HG03108 (cell line): ENCODE measurements at regions not wholly inside any gene's neighbourhood (a gene's known extent, or its start where the extent isn't known, plus 50 kb on each side); places are given as distances from the start of the nearest gene placed in this dataset.
A peak's percentile ranks its signal among the peaks of the same experiment; 100 is the strongest.
"Not testable (repeated sequence)": the region's sequence is repeated elsewhere in the genome, so short reads cannot be mapped to it uniquely, and the experiment has no call there.

ENCODE experiments used
- ATAC-seq: cut with Tn5 transposase; IDR thresholded peaks from one replicate; pipeline ENCODE4 v1.9.1; 2021; ENCODE audit warnings: moderate library complexity; ENCODE audit not compliant: unreplicated experiment

DNA sequence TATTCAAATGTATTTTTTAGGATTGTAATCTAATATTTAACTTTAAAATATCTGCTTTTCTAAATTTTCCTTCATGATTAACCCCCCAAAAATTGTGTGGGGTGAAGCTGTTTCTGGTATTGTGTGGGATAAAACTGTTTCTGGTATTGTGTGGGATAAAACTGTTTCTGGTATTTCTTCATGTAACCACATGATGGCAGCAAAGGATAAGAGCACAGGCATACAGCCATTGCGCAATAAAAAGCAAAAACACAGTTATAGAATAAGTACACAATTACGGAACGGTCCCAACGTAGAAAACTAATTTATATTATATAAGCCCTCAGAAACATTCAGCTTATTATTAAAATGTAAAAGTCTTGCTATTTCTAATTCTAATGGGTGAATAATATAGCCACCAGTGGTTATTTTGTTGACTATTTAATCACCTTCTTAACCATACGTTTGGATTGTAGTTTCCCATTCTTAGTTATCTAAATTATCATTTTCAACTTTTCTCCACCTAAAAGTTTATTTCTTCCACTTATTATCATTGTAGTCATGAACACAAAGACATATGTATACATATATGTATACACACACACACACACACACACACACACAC is 333.9 kb upstream of the FSTL5 start:
- ATAC-seq = peak; percentile 73

DNA sequence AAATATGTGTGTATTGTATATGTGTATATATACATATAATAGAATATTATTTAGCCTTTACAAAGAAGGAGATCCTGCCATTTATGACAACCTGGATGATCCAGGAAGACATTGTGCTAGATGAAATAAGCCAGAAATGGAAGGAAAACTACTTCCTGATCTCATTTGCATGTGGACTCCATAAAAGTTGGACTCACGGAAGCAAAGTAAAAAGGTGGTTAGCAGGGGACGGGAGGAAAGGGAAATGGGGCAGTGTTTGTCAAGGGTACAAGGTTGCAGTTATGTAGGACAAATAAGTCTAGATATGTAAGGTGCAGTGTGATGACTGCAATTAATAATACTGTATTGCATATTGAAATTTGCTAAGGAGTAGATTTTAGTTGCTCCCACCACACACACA is 331.1 kb upstream of the FSTL5 start:
- no peak for ATAC-seq

DNA sequence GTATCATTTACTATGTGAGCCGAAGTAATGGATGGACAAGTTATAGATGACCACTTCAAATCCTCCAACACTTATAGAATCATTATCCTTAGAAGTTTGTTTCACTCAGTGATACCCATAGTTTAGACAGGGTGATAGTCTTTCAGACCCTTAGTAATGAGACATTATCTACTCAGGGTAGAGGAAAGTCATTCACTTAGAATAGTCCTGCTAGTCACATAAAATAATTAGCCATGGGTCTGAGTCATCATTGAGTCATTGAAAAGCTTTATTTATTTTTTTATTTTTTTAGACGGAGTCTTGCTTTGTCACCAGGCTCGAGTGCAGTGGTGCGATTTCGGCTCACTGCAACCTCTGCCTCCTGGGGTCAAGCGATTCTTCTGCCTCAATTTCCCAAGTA is 321.7 kb upstream of the FSTL5 start:
- ATAC-seq = no peak

DNA sequence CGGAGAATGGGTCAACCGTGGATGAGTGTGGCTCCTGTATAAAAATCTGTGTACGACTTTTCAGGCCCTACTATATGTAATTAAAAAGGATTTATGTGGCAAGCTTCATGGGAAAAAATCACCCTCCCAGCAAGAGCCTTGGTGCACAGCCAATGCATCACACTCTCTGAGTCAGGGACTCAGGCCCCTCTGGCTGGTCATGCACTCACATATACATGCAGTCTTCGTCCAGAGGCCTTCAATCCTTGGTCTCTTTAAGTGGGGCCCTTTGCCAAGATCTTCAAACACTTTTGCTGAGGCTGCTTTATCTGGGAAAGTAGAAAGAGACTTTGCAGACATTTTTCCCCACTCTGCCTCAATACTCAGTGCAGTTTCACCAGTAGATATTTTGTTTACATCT is 311.4 kb upstream of the FSTL5 start:
- no peak for ATAC-seq

DNA sequence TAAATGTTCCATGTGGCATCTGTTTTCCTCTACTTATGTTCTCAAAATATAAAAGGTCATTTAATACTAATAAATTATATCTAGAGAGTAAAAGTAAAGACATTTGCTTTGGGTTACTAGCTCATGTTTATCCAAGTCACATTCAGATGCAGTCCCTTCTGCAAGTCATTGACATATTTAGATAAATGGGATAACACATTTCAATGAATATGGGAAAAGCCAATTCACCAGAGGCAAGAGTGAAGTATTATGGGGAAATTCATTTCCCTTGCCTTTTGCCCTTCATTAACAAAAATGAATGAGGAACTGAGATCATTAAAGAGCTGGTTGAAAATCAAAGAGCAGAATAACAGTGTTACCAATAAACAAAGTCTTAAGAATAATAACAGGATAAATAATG is 306.2 kb upstream of the FSTL5 start:
- no peak for ATAC-seq

DNA sequence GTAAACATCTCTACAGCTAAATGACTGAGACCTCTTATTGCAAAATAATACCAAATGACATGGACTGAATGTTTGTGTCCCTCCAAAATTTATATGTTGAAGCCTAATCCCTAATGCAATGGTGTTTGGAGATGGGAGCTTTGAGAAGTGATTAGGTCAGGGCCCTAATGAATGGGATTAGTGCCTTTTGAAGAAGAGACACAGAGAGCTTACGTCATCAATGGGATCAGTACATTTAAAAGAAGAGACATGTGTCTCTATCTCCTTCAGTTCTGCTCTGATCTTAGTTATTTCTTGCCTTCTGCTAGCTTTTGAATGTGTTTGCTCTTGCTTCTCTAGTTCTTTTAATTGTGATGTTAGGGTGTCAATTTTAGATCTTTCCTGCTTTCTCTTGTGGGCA is 301.6 kb upstream of the FSTL5 start:
- ATAC-seq = not testable (repeated sequence)

DNA sequence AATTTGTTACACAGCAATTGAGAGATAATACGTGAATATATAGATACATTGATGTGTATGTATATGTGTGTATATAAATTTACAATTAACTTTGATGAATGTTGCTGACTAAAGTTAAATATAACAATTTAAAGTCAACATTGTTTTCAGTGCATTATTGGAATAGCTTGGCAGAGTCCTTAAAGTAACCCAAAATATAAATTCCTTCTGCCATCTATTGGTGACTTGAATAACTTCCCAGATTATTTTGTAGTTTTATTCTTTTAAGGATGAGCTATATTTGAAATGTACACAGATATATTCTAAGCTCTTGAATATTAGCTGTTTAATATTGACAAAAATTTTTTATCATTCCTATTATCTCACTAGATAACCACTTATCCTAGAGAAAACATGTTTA is 298.2 kb upstream of the FSTL5 start:
- no peak for ATAC-seq

DNA sequence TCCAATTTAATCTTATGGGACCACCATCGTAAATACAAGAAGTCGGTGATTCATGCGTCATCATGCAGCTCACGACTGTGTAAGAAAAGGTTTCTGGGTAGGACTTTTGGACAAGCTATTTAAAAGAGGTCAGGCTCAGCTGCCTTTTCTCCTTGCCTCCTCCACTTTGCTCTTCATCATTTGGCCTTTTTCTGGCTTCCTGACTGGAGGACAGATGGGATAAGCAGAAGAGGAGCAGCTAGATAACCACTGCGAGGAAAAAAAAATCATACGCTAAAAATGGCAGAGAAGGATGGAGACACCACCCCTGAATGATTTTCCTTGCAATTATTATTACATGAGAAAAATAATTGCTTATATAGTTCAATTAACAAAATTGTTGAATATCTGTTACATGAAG is 294.3 kb upstream of the FSTL5 start:
- ATAC-seq = no peak

DNA sequence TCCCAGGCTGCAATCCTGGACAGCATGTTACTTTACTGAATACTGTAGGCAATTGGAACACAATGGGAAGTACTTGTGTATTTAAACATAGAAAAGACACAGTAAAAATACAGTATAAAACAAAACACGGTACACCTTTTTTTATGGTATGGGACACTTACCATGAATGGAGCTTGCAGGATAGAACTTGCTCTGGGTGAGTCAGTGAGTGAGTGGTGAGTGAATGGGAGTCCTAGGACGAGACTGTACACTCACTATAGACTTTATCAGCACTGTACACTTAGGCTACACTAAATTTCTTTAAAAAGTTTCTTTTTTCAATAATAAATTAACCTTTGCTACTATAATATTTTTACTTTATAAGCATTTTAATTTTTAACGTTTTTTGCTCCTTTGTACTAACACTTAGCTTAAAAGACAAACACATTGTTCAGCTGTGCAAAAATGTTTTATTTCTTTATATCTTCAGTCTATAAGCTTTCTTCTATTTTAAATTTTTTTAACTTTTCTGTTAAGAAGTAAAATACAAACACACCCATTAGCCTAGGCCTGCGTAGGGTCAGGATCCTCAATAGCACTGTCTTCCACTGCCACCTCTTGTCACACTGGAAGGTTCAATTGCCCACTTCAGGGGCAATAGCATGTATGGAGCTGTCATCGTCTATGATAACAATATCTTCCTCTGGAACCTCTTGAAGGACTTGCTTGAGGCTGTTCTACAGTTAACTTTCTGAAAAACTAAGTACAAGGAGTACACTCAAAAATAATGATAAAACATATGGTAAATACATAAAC is 293.5 kb upstream of the FSTL5 start:
- no peak for ATAC-seq

DNA sequence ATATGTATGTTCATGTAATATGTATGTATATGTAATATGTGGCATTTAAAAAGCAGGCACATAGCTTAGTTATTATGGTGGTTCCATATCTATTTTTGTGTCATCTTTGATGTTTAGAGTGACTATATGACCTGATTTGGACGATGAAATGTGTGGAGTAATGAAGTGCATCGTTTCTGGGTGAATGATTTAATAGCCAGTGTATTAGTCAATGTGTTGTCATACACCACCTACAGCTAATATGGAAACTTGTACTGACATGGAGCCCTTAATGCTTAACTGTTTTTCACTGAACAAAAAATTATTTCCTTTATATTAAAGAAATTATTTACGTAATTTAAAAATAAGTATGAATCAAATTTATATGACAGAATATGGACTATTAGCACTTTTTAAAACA is 292.3 kb upstream of the FSTL5 start:
- ATAC-seq = no peak

DNA sequence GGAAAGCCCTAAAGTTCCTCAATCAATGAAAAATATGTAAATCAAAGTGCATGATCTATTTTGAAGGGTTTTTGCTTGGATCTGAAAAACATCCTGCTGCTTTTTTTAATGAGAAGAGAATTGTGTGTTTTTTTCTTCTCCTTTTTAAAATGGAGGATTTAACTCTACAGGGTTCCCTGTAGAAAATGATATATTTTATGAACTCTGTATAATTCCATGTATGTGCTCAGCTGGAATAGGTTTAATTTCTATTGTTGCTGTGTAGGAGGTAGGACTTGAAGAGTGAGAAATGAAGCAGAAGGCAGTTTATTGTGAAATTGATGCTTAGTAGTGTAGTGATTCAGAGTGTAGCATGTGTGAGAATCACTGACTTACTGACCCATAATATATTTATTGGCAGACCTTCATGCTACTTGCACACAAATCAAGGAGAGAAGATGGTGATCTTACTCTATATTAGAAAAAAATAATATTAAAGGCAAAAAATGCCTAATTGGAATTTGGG is 286.8 kb upstream of the FSTL5 start:
- no peak for ATAC-seq

DNA sequence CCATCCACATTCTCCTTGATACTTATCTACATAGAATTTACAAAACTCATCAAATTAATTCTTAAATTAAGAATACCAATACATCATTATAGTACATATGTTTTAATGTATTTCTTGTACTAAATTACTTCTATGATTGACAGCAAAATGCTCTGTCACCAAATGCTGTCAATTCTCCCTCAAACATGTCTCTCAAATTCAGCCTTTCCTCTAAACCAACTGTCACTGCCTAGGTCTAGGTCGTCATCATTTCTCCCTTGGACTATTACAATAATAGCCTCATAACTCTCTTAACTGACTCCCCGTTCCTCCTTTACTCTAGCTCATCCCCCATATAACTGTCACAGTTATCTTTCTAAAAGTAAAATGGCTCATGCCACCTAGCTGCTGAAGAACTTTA is 279.7 kb upstream of the FSTL5 start:
- ATAC-seq = no peak

DNA sequence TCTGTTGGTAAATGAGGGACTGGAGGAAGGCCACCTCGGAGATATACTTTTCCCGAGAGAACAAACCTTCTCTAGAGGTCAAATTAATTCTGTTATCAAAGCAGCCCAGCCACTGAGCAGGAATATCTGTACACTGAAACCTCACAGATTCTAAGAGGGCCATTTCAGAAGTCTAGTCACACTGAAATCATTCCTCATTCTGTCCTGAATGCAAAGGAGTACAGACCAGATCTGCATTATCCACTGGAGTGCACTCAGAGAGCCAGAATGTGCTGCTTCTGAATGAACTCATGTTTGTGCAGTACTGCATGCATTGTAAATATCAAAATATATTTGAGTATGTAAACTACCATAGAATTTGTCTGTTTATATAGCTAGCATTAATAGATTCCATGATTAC is 278.3 kb upstream of the FSTL5 start:
- ATAC-seq = no peak

DNA sequence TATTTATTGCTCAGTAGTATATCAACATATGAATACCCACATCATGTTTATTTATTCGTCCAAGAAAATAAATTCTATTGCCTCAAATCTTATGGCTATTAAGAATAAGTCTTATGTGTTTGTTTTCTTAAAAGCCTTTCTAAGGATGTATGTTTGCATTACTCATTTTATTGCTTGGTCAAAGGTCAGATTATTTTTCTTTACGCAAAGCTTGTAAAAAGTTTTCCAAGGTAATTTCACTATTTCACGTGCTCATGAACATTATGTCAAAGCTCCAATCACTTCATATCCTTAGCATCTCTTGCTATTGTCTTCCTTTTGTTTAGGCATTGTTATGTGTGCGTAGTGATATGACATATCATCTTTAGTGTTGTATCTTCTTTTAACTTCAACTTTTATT is 258.5 kb upstream of the FSTL5 start:
- ATAC-seq = no peak

DNA sequence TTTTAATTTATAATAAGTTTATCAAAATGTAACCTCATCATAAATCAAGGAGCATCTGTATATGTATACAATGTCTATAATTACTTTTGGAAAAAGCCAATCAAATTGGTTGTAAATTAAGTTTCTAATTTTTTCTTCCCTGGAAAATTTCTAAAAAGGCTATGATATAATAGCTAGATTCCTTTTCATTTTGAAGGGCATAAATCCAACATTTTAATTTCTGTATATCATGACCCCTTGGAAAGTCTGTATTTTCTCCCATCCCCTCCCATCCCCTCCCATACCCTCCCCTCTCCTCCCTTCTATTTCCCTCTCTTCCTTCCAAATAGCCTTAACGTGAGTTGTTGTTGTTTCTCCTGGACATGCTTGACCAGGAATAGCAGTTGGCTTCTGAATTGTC is 247.1 kb upstream of the FSTL5 start:
- no peak for ATAC-seq

DNA sequence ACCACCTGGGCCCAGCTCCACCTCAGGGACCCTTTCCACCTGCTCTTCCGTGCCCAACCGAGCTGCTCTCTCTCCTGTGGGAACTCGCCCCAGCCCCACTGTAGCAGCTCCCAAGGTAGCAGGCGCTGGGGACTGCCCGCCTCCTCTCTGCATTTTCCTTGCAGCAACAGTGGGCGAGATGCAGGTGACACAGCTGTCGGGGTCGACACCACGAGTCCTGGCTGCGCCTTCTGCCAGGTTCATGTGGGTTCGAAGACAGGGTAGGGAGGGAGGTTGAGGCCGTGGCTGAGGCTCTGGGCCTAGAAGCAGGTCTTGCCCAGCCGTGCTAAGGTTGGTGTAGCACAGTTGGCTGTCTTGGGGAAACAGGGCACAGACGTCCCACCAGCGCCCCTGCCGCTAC is 245.2 kb upstream of the FSTL5 start:
- no peak for ATAC-seq

DNA sequence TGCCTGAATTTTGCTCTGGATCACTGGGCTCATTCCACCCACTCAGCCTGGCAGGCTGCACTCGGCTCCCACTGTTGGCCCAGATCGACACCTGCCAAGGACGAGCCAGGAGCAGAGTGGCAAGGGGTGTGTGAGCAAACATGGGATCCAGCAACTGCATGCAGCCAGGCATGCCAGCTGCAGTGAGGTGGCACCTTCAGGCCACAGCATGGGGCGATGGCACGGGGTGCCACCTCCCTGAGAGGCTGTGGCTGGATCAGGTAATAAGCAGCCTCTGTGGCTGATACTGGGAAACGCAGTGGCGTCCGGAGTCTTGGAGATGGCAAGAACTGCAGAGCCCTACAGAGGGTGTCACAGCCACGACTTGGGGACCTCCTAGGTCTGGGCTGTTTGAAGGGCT is 244.5 kb upstream of the FSTL5 start:
- no peak for ATAC-seq

DNA sequence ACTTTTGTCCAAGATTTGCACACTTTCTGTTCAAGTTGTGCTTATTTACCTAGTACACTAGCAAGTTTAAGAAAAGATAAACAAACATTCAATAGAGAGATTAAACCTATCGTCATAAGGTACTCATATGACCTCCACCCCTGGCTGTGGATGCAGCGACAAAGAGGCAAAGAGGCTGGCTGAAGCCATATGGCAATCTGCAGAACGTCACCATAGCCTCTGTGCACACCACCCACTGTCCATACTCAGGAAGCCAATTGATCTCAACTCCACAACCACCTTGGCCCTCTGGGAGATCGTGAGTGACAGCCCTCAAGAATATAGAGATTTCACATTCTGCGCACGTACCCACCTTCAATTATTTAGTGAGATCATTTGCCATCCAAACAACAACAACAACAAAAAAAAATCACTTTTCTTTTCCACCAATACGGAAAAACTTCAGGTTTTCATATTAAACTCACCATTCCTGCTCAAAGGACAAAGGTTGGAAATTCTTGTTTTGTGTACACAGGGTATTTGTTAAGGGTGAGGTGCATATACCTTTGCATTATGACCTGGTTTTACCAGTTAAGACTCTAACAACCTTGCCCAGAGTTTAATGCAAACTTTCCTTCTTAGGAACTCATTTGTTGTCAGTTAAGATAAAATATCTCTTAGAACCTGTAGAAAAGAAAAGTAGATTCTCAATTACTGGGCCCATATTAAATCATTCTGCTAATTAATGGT is 243.0 kb upstream of the FSTL5 start:
- ATAC-seq = no peak

DNA sequence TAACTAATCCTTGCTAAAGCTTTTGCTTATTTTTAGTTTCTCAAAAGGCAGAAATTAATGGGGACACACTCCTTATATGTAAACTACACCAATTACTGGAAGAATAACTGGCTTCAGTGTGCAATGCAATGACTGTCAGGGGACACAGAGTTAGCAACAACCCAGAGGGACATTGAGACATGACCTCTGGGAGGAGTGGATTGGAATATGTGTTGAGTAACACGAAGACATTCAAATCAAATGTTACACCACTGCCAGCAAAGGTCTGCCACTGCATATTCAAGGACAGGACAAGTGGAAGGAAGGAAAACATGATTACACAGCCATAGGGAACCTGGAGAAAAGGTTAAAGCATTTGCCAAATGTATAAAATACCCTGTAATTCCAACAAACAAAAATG is 240.1 kb upstream of the FSTL5 start:
- no peak for ATAC-seq

DNA sequence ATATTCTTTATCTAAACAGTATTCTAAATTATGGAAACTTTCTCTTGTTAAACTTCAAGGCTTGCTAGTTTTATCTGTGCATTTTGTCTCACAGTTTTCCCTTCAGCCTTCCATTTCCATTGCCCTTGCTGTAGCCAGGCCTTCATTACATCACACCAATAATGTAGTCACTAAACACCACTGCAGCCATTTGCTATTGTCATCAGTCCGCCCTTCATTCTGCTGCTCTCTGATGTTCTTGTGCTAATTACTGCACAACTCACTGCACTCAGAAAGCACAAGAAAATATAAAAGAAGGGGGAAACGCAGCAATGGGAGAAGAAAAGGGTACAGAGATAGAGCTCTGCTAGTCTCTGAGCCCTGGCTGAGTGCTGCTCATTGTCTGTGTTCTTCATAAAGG is 239.6 kb upstream of the FSTL5 start:
- no peak for ATAC-seq

DNA sequence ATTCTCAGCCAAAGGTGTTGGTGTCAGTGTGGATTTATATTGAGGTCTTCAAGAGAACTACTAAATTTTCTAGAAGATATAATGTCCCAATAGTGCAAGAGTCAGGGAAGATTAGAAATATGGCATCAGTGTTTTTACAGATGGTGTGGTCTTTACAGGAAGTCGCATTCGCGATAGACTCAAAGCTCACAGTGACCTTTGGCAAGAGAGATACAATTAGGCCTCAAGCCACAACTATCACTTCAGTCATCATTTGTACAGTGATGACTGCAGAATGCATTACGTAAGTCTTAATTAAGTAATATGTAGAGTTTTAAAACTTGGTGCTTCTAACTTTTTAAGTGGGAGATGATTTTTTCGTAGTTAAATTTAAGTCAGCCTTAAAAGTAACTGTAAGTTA is 237.2 kb upstream of the FSTL5 start:
- ATAC-seq = no peak

DNA sequence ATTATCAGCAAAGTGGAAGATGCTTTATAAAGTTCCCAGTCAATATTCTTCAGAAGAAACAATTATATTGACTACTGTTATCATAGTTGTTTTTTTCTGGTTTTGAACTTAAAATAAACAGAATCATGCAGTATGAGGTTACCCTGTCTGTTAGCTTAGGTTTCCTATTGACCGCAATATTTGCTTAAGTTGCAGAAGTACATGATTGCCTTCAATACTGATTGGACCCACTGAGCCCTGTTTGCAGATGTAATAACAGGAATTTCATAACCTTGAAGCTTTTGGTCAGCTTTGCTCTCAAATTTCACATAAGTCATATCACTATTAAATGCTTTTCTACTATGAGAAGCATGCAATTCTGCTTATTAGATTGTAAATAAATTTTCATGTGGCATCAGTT is 229.1 kb upstream of the FSTL5 start:
- ATAC-seq = no peak
